ENCODE measurements at regions not wholly inside any gene's neighbourhood (a gene's known extent, or its start where the extent isn't known, plus 50 kb on each side); places are given as distances from the start of the nearest gene placed in this dataset.

DNA sequence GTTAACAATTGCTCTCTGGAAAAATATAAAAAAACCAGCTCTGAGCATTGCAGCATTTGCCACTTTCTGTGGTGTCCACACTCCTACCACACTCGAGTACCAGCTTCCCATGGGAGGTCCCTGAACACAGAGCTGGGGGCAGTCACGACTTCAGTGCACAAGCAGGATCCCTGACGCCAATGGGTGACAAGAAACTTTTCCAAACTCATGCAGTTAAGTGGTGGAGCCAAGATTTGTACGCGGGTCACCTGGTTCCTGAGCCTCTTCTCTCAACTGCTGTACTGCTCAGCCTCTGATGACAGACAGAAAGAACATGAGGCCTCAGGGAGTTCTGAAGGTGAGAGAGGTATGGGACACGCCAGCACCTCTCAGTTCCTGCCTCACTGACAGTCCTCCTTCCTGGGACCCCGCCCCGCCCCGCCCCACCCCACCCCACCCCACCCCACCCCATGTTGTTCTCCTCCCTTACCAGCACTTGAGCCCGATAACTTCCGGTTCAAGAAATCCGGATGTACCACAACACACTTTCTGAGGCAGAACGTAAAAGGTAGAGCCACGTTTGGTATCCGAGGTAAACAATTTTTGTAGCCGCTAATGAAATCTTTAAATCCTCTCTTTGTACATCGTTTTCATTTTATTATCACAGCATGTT lies 287.6 kb downstream of the MYCN start:
- POLR2A ChIA-PET, result no interaction called here
- TF ChIP-seq, protein P1, sequence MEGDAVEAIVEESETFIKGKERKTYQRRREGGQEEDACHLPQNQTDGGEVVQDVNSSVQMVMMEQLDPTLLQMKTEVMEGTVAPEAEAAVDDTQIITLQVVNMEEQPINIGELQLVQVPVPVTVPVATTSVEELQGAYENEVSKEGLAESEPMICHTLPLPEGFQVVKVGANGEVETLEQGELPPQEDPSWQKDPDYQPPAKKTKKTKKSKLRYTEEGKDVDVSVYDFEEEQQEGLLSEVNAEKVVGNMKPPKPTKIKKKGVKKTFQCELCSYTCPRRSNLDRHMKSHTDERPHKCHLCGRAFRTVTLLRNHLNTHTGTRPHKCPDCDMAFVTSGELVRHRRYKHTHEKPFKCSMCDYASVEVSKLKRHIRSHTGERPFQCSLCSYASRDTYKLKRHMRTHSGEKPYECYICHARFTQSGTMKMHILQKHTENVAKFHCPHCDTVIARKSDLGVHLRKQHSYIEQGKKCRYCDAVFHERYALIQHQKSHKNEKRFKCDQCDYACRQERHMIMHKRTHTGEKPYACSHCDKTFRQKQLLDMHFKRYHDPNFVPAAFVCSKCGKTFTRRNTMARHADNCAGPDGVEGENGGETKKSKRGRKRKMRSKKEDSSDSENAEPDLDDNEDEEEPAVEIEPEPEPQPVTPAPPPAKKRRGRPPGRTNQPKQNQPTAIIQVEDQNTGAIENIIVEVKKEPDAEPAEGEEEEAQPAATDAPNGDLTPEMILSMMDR (IDR thresholded peaks at IDR 0.05), result no peak
- no peak for TF ChIP-seq EZH2 (IDR thresholded peaks at IDR 0.05; ENCODE audit: borderline replicate concordance, insufficient read depth, low read depth, low read length, poor library complexity, severe bottlenecking)
- Histone ChIP-seq H3K27me3 (replicated peaks in 1 of 4; ENCODE audit: control extremely low read depth in 1 of 4, control insufficient read depth in 3 of 4, insufficient read depth in 4 of 4, low read length in 3 of 4) (no peaks in the 10 kb centered on the region), H3K9me3 (ENCODE audit: control extremely low read depth in 1 of 3, control insufficient read depth in 2 of 3, insufficient read depth in 1 of 3, low read length in 2 of 3) (peaks cover 0 to 6% (median 0%) of the 10 kb centered on the region in 3 donors), H2AFZ (ENCODE audit: insufficient read depth, low read depth, low read length, poor library complexity, severe bottlenecking) (no peak overlapping the region), H3K4me3 (ENCODE audit: control extremely low read depth in 1 of 5, extremely low read depth in 1 of 5, insufficient read depth in 1 of 5, low read depth in 2 of 5, low read length in 4 of 5) (no peak overlapping the region), H4K20me1 (ENCODE audit: control insufficient read depth, insufficient read depth, low read length, poor library complexity, severe bottlenecking) (no peaks in the 10 kb centered on the region), H3K27ac (ENCODE audit: low read length in 2 of 2) (no peak overlapping the region), H3K9ac (ENCODE audit: low read length) (no peak overlapping the region), H3K4me1 (ENCODE audit: control insufficient read depth in 2 of 2, insufficient read depth in 2 of 2, low read length in 2 of 2) (no peaks in the 10 kb centered on the region), H3K79me2 (ENCODE audit: control insufficient read depth, insufficient read depth, low read length) (no peaks in the 10 kb centered on the region), H3K4me2 (replicated peaks; ENCODE audit: low read depth, low read length, poor library complexity, severe bottlenecking) (no peak overlapping the region), H3K36me3 (replicated peaks in 1 of 2; ENCODE audit: control extremely low read depth in 1 of 2, control insufficient read depth in 1 of 2, extremely low read depth in 1 of 2, insufficient read depth in 2 of 2, low read length in 1 of 2) (no peaks in the 10 kb centered on the region)
- no peak for ATAC-seq (ENCODE audit: low read depth)
- no peak for DNase-seq
- H3K4me1 Mint-ChIP-seq, result no peaks in the 10 kb centered on the region
- WGBS (ENCODE audit: insufficient coverage), result 68% methylated on average over 7 of the region's 17 CpGs
- H3K4me3 Mint-ChIP-seq, result no peak overlapping the region
- CTCF ChIA-PET, result no interaction called here
- no peak overlapping the region for H3K27ac Mint-ChIP-seq
- intact Hi-C loops (cut with micrococcal nuclease), result no loop called here
- H3K9me3 Mint-ChIP-seq (ENCODE audit: insufficient read depth), result no peaks in the 10 kb centered on the region
- H3K27me3 Mint-ChIP-seq, result no peaks in the 10 kb centered on the region

DNA sequence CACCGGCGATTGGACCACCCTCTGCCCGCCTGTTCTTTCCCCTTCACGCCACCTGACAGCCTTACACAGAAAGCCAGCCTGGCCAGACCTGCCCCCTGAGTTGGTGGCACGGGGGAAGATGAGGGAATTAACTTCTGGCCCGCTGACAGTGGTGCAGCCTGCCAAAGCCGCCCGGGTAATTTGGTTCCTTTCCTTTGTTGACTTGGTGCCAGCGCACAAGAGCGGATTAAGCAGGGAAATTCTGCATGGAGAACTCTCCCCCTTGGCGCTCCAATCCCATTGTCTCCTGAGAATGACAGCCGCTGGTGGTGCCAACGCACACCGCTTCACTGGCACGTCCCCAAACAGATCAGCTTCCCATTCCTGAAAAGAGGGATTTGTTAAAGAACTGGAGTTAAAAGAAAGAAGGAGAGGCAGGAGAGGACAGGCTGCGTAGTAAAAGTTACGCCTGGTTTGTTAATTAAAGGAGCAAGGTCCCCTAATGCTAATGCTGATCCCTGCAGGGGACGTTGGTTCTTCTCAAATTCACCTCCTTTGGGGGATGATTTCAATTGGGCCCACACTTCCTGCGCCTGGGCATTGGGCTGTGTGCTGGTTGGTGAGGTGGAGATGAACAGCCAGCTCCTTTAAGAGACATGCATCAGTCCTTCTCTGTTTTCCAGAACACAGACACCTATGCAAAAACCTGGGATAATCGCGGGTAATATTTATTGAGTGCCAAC lies 286.8 kb downstream of the MYCN start:
- ATAC-seq (ENCODE audit: low read depth) (no peak), DNase-seq (no peak)
- Histone ChIP-seq H3K27me3 (replicated peaks in 1 of 4; ENCODE audit: control extremely low read depth in 1 of 4, control insufficient read depth in 3 of 4, insufficient read depth in 4 of 4, low read length in 3 of 4) (no peaks in the 10 kb centered on the region), H4K20me1 (ENCODE audit: control insufficient read depth, insufficient read depth, low read length, poor library complexity, severe bottlenecking) (no peaks in the 10 kb centered on the region), H3K9me3 (ENCODE audit: control extremely low read depth in 1 of 3, control insufficient read depth in 2 of 3, insufficient read depth in 1 of 3, low read length in 2 of 3) (peaks cover 0 to 11% (median 0%) of the 10 kb centered on the region in 3 donors), H3K27ac (ENCODE audit: low read length in 2 of 2) (no peak overlapping the region), H3K36me3 (replicated peaks in 1 of 2; ENCODE audit: control extremely low read depth in 1 of 2, control insufficient read depth in 1 of 2, extremely low read depth in 1 of 2, insufficient read depth in 2 of 2, low read length in 1 of 2) (no peaks in the 10 kb centered on the region), H3K4me1 (ENCODE audit: control insufficient read depth in 2 of 2, insufficient read depth in 2 of 2, low read length in 2 of 2) (no peaks in the 10 kb centered on the region), H3K4me2 (replicated peaks; ENCODE audit: low read depth, low read length, poor library complexity, severe bottlenecking) (no peak overlapping the region), H3K79me2 (ENCODE audit: control insufficient read depth, insufficient read depth, low read length) (no peaks in the 10 kb centered on the region), H3K4me3 (ENCODE audit: control extremely low read depth in 1 of 5, extremely low read depth in 1 of 5, insufficient read depth in 1 of 5, low read depth in 2 of 5, low read length in 4 of 5) (no peak overlapping the region), H2AFZ (ENCODE audit: insufficient read depth, low read depth, low read length, poor library complexity, severe bottlenecking) (no peak overlapping the region), H3K9ac (ENCODE audit: low read length) (no peak overlapping the region)
- Mint-ChIP-seq H3K4me1 (no peaks in the 10 kb centered on the region), H3K27me3 (no peaks in the 10 kb centered on the region), H3K27ac (no peak overlapping the region), H3K9me3 (ENCODE audit: insufficient read depth) (no peaks in the 10 kb centered on the region), H3K4me3 (no peak overlapping the region)
- ChIA-PET CTCF (no interaction called here), POLR2A (no interaction called here)
- intact Hi-C loops (cut with micrococcal nuclease), result no loop called here
- 86% methylated on average over 15 of the region's 21 CpGs for WGBS (ENCODE audit: insufficient coverage)
- TF ChIP-seq, protein P1 (IDR thresholded peaks at IDR 0.05), result no peak
- no peak for TF ChIP-seq EZH2 (IDR thresholded peaks at IDR 0.05; ENCODE audit: borderline replicate concordance, insufficient read depth, low read depth, low read length, poor library complexity, severe bottlenecking)

Measured in B cell (primary cell).